Neural cell (in vitro differentiated cells): ENCODE measurements at regions not wholly inside any gene's neighbourhood (a gene's known extent, or its start where the extent isn't known, plus 50 kb on each side); places are given as distances from the start of the nearest gene placed in this dataset.

ENCODE experiments used
- H2AFZ ChIP-seq: fragments of 200-600, 300-800 bp; sonication (generic), shearing (Covaris generic); 2 replicates; pipeline ENCODE4 v1.6.0; 2014; ENCODE audit warnings: low read depth, mild to moderate bottlenecking, antibody characterized with exemption, low read length, moderate library complexity
- H3F3A ChIP-seq: fragments of 200-600 bp; shearing (Covaris generic); 2 replicates; pipeline ENCODE4 v1.6.1; 2016; ENCODE audit warnings: mild to moderate bottlenecking, moderate library complexity, mixed read lengths, antibody characterized with exemption, low read length; ENCODE audit not compliant: insufficient read depth, poor library complexity, severe bottlenecking
- H3K27ac ChIP-seq: fragments of 200-600, 300-800 bp; sonication (generic), shearing (Covaris generic); 2 replicates; pipeline ENCODE4 v1.5.1; 2014; ENCODE audit warnings: mild to moderate bottlenecking, low read length, moderate library complexity
- H3K27me3 ChIP-seq: fragments of 300-800, 200-600 bp; sonication (generic), shearing (Covaris generic); 2 replicates; pipeline ENCODE4 v1.6.0; 2014; ENCODE audit warnings: mild to moderate bottlenecking, low read depth, low read length, moderate library complexity; ENCODE audit not compliant: insufficient read depth
- H3K36me3 ChIP-seq: fragments of 300-800, 200-600 bp; sonication (generic), shearing (Covaris generic); 2 replicates; pipeline ENCODE4 v1.5.1; 2014; ENCODE audit warnings: mild to moderate bottlenecking, antibody characterized with exemption, low read length, moderate library complexity; ENCODE audit not compliant: insufficient read depth
- H3K4me2 ChIP-seq: fragments of 300-800, 200-600 bp; sonication (generic), shearing (Covaris generic); 2 replicates; pipeline ENCODE4 v1.6.0; 2014; ENCODE audit warnings: mild to moderate bottlenecking, low read length
- H3K4me3 ChIP-seq: fragments of 300-800, 200-600 bp; sonication (generic), shearing (Covaris generic); 2 replicates; pipeline ENCODE4 v1.5.1; 2014; ENCODE audit warnings: mild to moderate bottlenecking, low read length, moderate library complexity
- H3K79me2 ChIP-seq: fragments of 200-600 bp; shearing (Covaris generic); replicated peaks from 2 replicates; pipeline ENCODE4 v1.6.0; 2014; ENCODE audit warnings: mild to moderate bottlenecking, low read length, moderate library complexity; ENCODE audit not compliant: insufficient read depth
- H3K9ac ChIP-seq: fragments of 300-800, 200-600 bp; sonication (generic), shearing (Covaris generic); 2 replicates; pipeline ENCODE4 v1.6.1; 2016; ENCODE audit warnings: mild to moderate bottlenecking, low read length, mixed read lengths
- H3K9me2 ChIP-seq: fragments of 200-600 bp; shearing (Covaris generic); 2 replicates; pipeline ENCODE4 v1.6.1; 2016; ENCODE audit warnings: mild to moderate bottlenecking, low read length, mixed read lengths; ENCODE audit not compliant: insufficient read depth
- H3K9me3 ChIP-seq: fragments of 200-600, 300-800 bp; sonication (generic), shearing (Covaris generic); 2 replicates; pipeline ENCODE4 v1.6.1; 2016; ENCODE audit warnings: mild to moderate bottlenecking, mixed run types, low read length, moderate library complexity, mixed read lengths
- H4K20me1 ChIP-seq: fragments of 200-600 bp; shearing (Covaris generic); 2 replicates; pipeline ENCODE4 v1.6.1; 2016; ENCODE audit warnings: mild to moderate bottlenecking, mixed run types; ENCODE audit not compliant: insufficient read depth
- CTCF ChIP-seq: fragments of 450-650 bp; IDR thresholded peaks from 2 replicates; pipeline ENCODE4 v1.5.1; 2014; ENCODE audit warnings: antibody characterized with exemption, mild to moderate bottlenecking, moderate library complexity; ENCODE audit not compliant: poor library complexity, severe bottlenecking
- EP300 ChIP-seq: fragments of 450-650 bp; conservative IDR thresholded peaks from 2 replicates; pipeline ENCODE4 v1.6.1; 2014; ENCODE audit warnings: antibody characterized with exemption, mild to moderate bottlenecking, moderate library complexity; ENCODE audit not compliant: poor library complexity, severe bottlenecking
- EZH2 ChIP-seq: fragments of 200-600, 300-800 bp; shearing (Covaris generic), sonication (generic); IDR thresholded peaks from 2 replicates; pipeline ENCODE4 v1.6.1; 2014; ENCODE audit warnings: antibody characterized with exemption, low read length, borderline replicate concordance, mild to moderate bottlenecking; ENCODE audit not compliant: insufficient read depth, poor library complexity, severe bottlenecking
- MXI1 ChIP-seq: fragments of 450-650 bp; conservative IDR thresholded peaks from 2 replicates; pipeline ENCODE4 v1.6.1; 2014; ENCODE audit warnings: antibody characterized with exemption, mild to moderate bottlenecking; ENCODE audit not compliant: poor library complexity, severe bottlenecking
- POLR2AphosphoS5 ChIP-seq: IDR thresholded peaks from 2 replicates; pipeline ENCODE4 v1.6.1; 2012
- RAD21 ChIP-seq: fragments of 450-650 bp; conservative IDR thresholded peaks from 2 replicates; pipeline ENCODE4 v1.6.1; 2014; ENCODE audit warnings: antibody characterized with exemption, mild to moderate bottlenecking, moderate library complexity
- REST ChIP-seq: IDR thresholded peaks from 2 replicates; pipeline ENCODE4 v1.6.1; 2012; ENCODE audit warnings: borderline replicate concordance
- SMC3 ChIP-seq: fragments of 450-650 bp; conservative IDR thresholded peaks from 2 replicates; pipeline ENCODE4 v1.6.1; 2014; ENCODE audit warnings: antibody characterized with exemption, mild to moderate bottlenecking, moderate library complexity; ENCODE audit not compliant: poor library complexity
- TAF1 ChIP-seq: IDR thresholded peaks from 2 replicates; pipeline ENCODE4 v1.6.1; 2012; ENCODE audit warnings: low read depth

DNA sequence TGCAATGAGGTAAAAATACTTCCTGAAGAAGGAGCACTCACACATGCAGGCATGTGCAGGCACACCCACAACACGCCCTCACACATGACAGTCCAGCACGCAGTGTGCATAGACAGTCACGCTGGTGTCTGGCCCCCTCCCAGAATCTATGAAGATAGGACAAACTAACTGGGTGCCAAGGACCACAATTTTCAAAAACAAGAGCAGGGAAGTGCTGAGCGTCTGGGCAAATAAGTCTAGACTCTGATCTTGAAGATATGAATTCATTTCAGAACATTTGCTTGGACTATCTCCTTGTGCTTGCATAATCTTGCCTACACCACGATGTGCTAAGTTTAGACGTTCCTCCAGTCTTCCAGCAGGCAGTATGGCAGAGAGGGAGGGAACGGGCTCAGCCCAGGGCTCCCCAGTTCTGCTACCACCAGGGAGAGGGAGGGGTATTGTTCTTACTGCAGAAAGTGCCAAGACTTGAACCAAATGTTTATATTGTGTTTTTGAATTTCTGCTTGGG is 276.5 kb upstream of the KLF6 start:
- no peak for TF ChIP-seq SMC3
- no peaks in the 10 kb centered on the region for H3K36me3 ChIP-seq
- no peak overlapping the region for H3K9ac ChIP-seq
- H4K20me1 ChIP-seq, result no peaks in the 10 kb centered on the region
- H3K4me3 ChIP-seq, result no peak overlapping the region
- no peaks in the 10 kb centered on the region for H3K79me2 ChIP-seq
- no peak overlapping the region for H3K27ac ChIP-seq
- no peaks in the 10 kb centered on the region for H3F3A ChIP-seq
- H3K9me2 ChIP-seq, result no peaks in the 10 kb centered on the region
- H3K9me3 ChIP-seq, result no peaks in the 10 kb centered on the region
- no peaks in the 10 kb centered on the region for H3K27me3 ChIP-seq
- H2AFZ ChIP-seq, result no peak overlapping the region
- H3K4me2 ChIP-seq, result no peak overlapping the region

DNA sequence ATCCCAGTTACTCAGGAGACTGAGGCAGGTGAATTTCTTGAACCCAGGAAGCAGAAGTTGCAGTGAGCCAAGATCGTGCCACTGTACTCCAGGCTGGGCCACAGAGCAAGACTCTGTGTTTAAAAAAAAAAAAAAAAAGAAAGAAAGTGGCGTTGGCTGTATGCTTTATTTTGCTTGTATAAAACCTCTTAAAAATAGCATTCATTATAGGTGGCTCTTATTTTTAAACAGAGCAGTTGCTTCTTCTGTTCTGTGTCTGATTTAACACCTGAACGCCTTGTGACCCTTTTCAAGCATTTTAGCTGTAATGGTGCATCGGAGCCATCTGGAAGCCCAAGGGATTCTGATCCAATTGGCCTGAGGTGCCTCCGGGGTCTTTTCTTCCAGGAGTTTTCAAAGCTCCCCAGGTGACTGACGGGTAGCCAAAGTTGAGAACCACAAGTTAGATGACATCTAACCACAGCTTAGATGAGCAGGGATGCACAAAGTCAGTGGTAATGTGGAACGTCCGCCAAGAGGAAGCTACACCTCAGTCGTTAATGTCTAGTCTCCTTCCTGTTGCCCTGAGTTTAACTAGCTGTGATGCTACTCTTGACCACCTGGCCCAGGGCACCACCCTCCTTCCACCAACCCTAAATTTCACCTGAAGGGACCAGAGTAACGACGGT is 274.6 kb upstream of the KLF6 start:
- Histone ChIP-seq H4K20me1 (no peaks in the 10 kb centered on the region), H3K4me3 (no peak overlapping the region), H3K9me2 (no peaks in the 10 kb centered on the region), H3K36me3 (no peaks in the 10 kb centered on the region), H3K4me2 (no peak overlapping the region), H3K79me2 (no peaks in the 10 kb centered on the region), H2AFZ (no peak overlapping the region), H3F3A (no peaks in the 10 kb centered on the region), H3K27me3 (no peaks in the 10 kb centered on the region), H3K27ac (no peak overlapping the region), H3K9ac (no peak overlapping the region), H3K9me3 (no peaks in the 10 kb centered on the region)
- no peak for TF ChIP-seq EZH2
- TF ChIP-seq TAF1, result no peak
- no peak for TF ChIP-seq RAD21
- TF ChIP-seq POLR2AphosphoS5, result no peak
- no peak for TF ChIP-seq EP300
- no peak for TF ChIP-seq SMC3
- TF ChIP-seq MXI1, result no peak
- no peak for TF ChIP-seq CTCF
- no peak for TF ChIP-seq REST
